SK-N-SH treated with all-trans-retinoic acid at 6 μM for 48 hours (cell line): ENCODE measurements at regions not wholly inside any gene's neighbourhood (a gene's known extent, or its start where the extent isn't known, plus 50 kb on each side); places are given as distances from the start of the nearest gene placed in this dataset.

ENCODE experiments used
- ESRRG ChIP-seq: fragments of 250-450 bp; sonication (Bioruptor Pico); IDR thresholded peaks from 2 replicates; pipeline ENCODE4 v1.6.1; 2021; ENCODE audit warnings: mild to moderate bottlenecking
- ZC3H10 ChIP-seq: fragments of 250-450 bp; sonication (Bioruptor Pico); IDR thresholded peaks from 2 replicates; pipeline ENCODE4 v1.5.1; 2021; ENCODE audit warnings: mild to moderate bottlenecking, moderate library complexity

DNA sequence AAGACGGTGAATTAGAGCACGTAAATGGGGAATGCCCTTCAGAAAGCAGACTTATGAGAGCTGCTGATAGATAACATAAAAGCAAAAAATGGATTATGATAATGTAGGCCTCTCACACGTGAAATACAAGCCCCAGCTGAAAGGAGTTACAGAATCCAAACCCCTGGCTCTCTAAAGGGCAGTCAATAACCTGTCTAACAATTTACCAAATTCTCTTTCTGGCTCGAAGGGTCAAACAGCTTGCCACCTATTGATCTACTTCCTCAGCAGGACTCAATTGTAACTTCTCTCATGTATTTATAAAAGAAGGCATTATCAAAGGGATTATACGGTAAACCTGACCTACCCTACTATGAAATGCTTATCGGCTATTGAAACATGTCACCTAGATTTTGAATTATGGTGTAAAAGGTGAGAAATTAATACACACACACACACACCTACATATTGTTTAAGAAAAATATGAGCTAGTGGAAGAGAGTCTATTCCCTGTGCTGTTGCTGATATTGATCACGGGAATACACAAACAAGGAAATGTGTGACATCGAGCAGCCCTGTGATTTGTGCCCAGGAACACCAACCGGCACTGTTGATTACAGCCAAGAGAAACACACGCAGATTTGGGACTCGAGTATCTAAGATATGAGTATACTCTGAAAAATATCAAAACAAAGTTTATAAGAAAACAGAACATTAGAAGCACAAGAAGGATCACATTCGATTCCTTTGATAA is 135.6 kb upstream of the NEBL start:
- TF ChIP-seq ESRRG (CRISPR knock-in tag) (no peak), ZC3H10 (no peak)
